Ishikawa (cell line): ENCODE measurements at regions not wholly inside any gene's neighbourhood (a gene's known extent, or its start where the extent isn't known, plus 50 kb on each side); places are given as distances from the start of the nearest gene placed in this dataset.

ENCODE experiments used
- CEBPB ChIP-seq: IDR thresholded peaks from 2 replicates; pipeline ENCODE4 v1.6.1; 2012
- CREB1 ChIP-seq: IDR thresholded peaks from 2 replicates; pipeline ENCODE4 v1.6.1; 2012; ENCODE audit warnings: low read depth
- EP300 ChIP-seq: IDR thresholded peaks from 2 replicates; pipeline ENCODE4 v1.6.1; 2012; ENCODE audit warnings: borderline replicate concordance
- FOXM1 ChIP-seq: IDR thresholded peaks from 2 replicates; pipeline ENCODE4 v1.6.1; 2012; ENCODE audit warnings: low read depth, borderline replicate concordance
- RAD21 ChIP-seq: IDR thresholded peaks from 2 replicates; pipeline ENCODE4 v1.6.1; 2012; ENCODE audit warnings: low read depth
- REST ChIP-seq: IDR thresholded peaks from 2 replicates; pipeline ENCODE4 v1.6.1; 2012; ENCODE audit warnings: low read depth, mild to moderate bottlenecking
- TAF1 ChIP-seq: IDR thresholded peaks from 2 replicates; pipeline ENCODE4 v1.6.1; 2012; ENCODE audit warnings: low read depth, mild to moderate bottlenecking
- YY1 ChIP-seq: IDR thresholded peaks from 2 replicates; pipeline ENCODE4 v1.6.1; 2012; ENCODE audit warnings: low read depth
- TF ChIP-seq, protein P1 (sequence below): IDR thresholded peaks from 2 replicates; pipeline ENCODE4 v1.6.1; 2012
- TF ChIP-seq, protein P2 (sequence below): IDR thresholded peaks from 2 replicates; pipeline ENCODE4 v1.6.1; 2012

- TF ChIP-seq EP300 (no peak), CEBPB (no peak), REST (no peak), YY1 (no peak), CREB1 (no peak), RAD21 (no peak), TAF1 (no peak), FOXM1 (no peak)
- TF ChIP-seq, protein P1, sequence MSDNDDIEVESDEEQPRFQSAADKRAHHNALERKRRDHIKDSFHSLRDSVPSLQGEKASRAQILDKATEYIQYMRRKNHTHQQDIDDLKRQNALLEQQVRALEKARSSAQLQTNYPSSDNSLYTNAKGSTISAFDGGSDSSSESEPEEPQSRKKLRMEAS = no peak
- TF ChIP-seq, protein P2, sequence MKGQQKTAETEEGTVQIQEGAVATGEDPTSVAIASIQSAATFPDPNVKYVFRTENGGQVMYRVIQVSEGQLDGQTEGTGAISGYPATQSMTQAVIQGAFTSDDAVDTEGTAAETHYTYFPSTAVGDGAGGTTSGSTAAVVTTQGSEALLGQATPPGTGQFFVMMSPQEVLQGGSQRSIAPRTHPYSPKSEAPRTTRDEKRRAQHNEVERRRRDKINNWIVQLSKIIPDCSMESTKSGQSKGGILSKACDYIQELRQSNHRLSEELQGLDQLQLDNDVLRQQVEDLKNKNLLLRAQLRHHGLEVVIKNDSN = no peak
Measured at GRCh38 chr3:89584398-89584797, 477.0 kb downstream of the EPHA3 start.
